Raji (cell line): ENCODE measurements at regions not wholly inside any gene's neighbourhood (a gene's known extent, or its start where the extent isn't known, plus 50 kb on each side); places are given as distances from the start of the nearest gene placed in this dataset.

Source experiments
- POLR2A ChIP-seq: IDR thresholded peaks from 2 replicates; pipeline ENCODE4 v1.6.1; 2011; ENCODE audit warnings: low read depth, low read length, control low read depth; ENCODE audit not compliant: insufficient read depth

- no peak for TF ChIP-seq POLR2A
These were observed 89.9 kb upstream of the MEF2A start for GRCh38 chr15:99475754-99476412.

GRCh38 chr15:99476413-99477222 lies 89.2 kb upstream of the MEF2A start:
- TF ChIP-seq POLR2A: no peak

- TF ChIP-seq POLR2A: no peak
These were observed 87.9 kb upstream of the MEF2A start for GRCh38 chr15:99477791-99478471.

- no peak for TF ChIP-seq POLR2A
These were observed 86.8 kb upstream of the MEF2A start for GRCh38 chr15:99478977-99479376.

- no peak for TF ChIP-seq POLR2A
These were observed 85.6 kb upstream of the MEF2A start for GRCh38 chr15:99480016-99480810.

GRCh38 chr15:99481113-99481950 lies 84.5 kb upstream of the MEF2A start:
- no peak for TF ChIP-seq POLR2A

- TF ChIP-seq POLR2A: no peak
These were observed 83.9 kb upstream of the MEF2A start for GRCh38 chr15:99481951-99482230.

- TF ChIP-seq POLR2A: no peak
These were observed 82.8 kb upstream of the MEF2A start for GRCh38 chr15:99482993-99483392.

GRCh38 chr15:99485153-99485961 lies 80.4 kb upstream of the MEF2A start:
- no peak for TF ChIP-seq POLR2A

GRCh38 chr15:99485992-99486370 lies 79.8 kb upstream of the MEF2A start:
- no peak for TF ChIP-seq POLR2A

- TF ChIP-seq POLR2A: no peak
These were observed 79.1 kb upstream of the MEF2A start for GRCh38 chr15:99486371-99487336.

GRCh38 chr15:99487337-99487730 lies 78.5 kb upstream of the MEF2A start:
- TF ChIP-seq POLR2A: no peak

GRCh38 chr15:99492275-99492674 lies 73.5 kb upstream of the MEF2A start:
- TF ChIP-seq POLR2A: no peak
